HT-29 (cell line): ENCODE measurements at regions not wholly inside any gene's neighbourhood (a gene's known extent, or its start where the extent isn't known, plus 50 kb on each side); places are given as distances from the start of the nearest gene placed in this dataset.

Source experiments
- DNase-seq: peaks from one replicate; pipeline ENCODE4 v3.0.0-alpha.2; 2015; ENCODE audit warnings: low spot score

DNA sequence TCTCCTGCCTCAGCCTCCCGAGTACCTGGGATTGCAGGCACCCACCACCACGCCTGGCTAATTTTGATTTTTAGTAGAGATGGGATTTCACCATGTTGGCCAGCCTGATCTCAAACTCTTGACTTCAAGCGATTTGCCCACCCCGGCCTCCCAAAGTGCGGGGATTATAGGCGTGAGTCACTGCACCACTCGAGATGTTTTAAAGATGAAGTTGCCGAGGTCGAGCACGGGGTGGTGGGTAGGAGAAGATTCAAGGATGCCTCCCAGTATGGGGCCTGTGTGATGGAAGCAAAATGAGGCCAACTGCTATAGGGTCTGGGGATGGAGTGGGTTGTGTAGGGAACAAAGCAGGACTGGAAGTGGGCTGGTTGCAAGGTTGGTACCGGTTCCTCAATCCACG is 245.2 kb downstream of the MN1 start:
- DNase-seq: no peak

DNA sequence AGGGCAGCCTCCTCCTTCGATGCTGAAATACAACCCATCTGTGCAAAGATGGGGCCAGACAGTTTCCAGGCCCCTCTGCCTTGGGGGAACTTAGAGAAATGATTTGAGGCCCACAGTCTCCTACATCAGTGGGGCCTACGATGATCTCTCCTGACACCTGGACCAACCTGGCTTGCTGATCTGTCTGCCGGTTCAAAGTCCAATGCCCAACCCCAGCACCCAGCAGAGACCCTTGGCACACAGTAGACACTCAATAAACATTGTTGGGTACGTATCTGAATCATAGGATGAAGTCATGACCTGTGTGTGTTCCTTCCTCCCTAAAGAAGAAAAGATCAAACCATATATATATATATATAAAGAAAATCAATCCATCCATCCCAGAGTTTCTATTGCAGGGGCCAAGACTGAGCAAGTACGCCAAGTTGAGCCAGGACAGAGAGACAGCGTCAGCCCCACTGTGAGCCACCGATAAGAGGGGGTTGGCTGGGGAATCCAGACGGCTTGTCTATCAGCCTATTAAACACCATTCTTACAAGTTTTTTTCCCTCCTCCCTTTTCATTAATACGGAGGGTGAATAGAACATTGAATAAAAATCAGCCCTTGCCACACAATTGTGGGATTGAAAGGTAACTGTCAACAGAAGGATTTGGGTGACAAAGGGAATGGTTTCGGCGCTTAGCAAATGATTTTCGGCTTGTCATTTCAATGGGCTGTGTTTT is 244.1 kb downstream of the MN1 start:
- DNase-seq: no peak

DNA sequence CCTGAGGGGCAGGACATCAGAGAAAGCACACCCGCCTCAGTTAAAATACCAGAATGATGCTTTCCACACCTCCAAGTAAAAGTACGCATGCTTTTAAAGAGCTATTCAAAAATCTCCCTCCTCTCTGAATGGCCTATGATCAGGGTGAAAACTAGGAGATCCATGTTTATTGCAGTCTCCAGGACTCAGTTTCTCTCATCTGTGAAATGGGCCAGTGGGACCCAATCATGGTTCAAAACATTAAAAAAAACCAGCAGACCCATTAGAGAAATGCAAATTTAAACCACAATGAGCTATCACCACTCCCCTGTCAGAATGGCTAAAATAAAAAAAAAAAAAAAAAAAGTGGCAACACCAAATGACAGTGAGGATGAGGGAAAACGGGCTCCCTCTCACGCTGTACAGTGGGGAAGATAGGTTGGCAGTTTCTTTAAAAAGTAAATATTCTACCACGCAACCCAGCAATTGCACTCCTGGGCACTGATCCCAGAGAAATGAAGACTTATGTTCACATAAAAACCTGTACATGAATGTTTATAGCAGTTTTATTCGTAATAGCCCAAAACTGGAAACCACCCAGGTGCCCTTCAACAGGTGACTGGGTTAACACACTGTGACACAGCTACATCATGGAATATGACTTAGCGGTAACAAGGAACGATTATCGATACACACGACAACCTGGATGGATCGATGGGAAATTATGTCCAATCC is 242.7 kb downstream of the MN1 start:
- DNase-seq: no peak

DNA sequence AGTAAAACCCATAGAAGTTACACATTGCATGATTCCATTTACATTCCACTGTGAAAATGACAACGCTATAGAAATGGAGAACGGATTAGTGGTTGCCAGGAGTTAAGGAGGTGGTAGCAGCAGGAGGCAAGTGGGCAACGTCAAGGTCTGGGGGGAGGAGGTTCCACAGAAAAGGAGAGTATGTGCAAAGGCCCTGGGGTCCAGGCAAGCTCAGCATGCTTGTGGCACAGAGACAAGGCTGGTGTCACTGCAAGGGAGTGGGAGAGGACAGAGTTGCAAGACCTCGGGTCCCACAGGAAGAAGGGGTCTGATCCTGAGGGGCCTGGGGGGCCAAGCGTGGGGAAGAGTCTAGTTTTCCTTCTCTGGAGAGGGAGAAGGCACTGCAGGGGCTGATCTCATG is 240.8 kb downstream of the MN1 start:
- no peak for DNase-seq

GRCh38 chr22:27561286-27561904 is 240.2 kb downstream of the MN1 start:
- no peak for DNase-seq

DNA sequence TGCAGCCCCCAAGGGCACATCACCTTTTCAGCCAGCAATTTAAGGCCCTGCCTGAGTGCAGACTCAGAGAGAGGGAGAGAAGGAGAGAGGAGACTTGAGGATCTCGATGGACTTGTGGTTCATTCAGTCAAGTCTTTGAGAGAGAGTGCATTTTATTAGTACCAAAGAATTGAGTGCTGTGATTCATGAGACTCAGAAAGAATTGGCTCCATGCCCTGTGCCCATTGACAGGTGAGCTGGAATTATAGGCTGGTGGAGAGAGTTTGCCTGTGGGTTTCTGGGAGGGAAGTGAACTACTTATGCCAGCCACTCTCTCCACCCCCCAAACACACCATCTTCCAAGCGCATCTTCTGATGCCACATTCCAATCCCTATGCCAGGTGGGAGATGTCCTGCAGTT is 236.8 kb downstream of the MN1 start:
- no peak for DNase-seq

GRCh38 chr22:27566602-27567001 is 235.0 kb downstream of the MN1 start:
- no peak for DNase-seq

GRCh38 chr22:27568265-27568664 is 233.3 kb downstream of the MN1 start:
- no peak for DNase-seq

GRCh38 chr22:27571463-27572277 is 229.9 kb downstream of the MN1 start:
- no peak for DNase-seq

GRCh38 chr22:27572278-27572666 is 229.3 kb downstream of the MN1 start:
- no peak for DNase-seq

- no peak for DNase-seq
These were observed 228.1 kb downstream of the MN1 start for GRCh38 chr22:27573280-27574001.

DNA sequence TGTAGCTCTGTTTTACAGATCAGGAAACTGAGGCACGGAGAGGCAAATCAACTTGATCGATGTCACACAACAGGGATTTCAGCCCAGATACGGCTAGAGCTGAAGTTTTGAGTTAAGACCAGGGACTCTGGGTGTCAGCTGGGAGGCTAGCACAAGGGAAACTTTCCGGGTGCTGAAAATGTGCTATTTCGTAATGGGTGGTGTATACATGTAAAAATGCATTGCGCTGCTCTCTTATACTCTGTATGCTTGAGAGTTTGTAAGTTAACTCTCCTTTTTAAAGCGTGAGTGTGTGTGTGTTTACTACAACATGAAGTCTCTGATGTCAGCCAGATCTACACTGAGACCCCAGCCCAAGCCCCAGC is 227.6 kb downstream of the MN1 start:
- DNase-seq: no peak

GRCh38 chr22:27574651-27575050 is 226.9 kb downstream of the MN1 start:
- DNase-seq: no peak

DNA sequence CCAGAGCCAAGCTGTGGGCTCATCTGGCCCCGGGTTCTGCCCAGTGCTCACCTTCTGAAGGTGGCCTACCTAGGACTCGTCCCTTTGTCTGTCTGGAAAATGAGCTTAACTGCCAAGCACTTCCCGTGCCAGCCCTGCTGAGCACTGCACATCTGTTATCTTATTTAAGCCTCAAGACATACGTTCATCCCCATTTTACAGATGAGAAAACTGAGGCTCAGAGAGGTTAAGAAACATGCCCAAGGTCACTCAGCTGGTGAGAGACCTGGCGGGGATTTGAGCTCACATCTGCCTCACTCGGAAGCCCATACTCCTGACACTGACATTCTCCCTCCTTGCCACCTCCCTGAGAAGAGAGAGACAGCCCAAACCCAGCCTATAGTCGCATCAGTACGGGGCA is 226.2 kb downstream of the MN1 start:
- DNase-seq: no peak

DNA sequence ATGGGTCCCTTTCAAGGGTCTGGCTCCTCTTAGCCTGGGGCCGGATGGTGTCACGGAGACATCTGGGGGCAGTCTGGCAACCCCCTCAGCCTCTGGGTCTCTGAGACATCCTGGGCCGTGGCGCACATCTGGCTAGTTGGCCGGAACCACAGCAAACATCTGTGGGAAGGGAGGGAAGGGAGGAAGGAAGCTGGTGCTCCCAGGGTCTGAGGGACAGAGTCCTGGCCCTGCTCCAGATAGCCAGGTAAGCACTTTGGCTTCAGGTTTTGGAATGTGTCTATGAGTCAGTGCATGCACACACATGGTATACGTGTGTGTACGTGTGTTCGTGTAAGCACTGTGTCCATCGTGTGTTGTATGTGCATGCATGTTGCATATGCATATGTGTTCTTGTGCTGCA is 225.1 kb downstream of the MN1 start:
- no peak for DNase-seq

DNA sequence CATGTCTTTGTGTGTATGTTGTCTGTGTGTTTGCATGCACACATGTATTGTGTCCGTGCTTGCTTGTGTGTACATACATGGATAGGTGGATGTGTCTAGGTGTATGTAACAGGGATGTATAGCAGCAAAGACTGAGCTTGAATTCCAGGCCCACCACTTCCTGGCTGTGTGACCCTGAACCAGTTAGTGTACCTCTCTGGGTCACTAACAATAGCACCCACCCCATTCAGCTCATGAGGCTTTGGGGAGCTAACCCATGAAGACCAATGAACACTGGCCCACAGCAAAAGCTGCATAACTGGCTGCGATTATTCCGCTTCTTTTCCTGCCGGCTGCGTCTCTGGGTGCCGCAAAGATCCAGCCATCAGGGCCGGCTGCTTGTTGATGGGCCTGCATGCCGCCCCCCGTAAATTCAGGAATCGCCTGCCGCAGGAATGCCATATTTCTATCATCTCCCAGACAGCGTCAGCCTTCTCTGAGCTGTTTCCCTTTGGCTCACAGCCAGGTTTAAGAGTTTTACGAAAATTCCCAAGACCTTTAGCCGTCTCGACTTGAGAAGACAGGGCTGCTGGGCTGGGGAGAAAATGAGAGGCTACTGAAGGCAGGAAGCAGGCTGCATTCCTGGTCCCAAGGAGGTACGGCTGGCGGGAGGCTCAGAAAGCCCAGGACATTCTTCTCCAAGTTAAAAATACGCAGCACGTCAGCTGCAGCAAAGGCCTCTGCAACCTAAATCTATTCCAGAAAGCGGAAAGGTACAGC is 224.6 kb downstream of the MN1 start:
- DNase-seq: no peak

GRCh38 chr22:27577574-27577969 is 224.0 kb downstream of the MN1 start:
- no peak for DNase-seq

DNA sequence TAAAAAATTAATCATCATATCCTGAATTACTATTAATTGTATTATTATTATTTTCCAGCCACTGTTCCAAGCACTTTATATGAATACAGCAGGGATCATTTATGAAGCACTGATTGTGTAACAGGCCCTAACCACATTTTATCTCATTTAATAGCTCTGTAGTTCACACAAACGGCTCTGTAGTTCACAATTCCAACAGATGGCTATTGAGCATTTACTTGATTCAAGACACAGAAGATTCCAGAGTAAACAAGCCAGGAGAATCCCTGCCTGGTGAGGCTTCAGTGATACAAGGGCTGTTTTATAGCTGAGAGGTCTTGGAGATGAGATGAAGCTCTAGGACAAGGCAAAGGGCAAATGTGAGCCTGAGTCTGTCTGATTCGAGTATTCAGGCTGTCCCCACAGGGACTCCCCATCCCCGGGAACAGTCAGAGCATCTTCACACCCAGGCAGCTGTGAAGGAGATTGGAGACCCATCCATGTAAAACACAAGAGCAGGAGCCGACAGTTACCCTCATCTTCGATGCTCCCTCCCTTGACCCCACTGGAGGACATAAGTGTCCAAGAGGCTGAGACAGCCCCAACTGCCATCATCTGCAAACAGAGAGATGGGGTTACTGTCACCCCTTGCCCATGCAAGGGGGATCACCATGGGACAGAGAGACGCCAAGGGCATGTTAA is 222.5 kb downstream of the MN1 start:
- no peak for DNase-seq

DNA sequence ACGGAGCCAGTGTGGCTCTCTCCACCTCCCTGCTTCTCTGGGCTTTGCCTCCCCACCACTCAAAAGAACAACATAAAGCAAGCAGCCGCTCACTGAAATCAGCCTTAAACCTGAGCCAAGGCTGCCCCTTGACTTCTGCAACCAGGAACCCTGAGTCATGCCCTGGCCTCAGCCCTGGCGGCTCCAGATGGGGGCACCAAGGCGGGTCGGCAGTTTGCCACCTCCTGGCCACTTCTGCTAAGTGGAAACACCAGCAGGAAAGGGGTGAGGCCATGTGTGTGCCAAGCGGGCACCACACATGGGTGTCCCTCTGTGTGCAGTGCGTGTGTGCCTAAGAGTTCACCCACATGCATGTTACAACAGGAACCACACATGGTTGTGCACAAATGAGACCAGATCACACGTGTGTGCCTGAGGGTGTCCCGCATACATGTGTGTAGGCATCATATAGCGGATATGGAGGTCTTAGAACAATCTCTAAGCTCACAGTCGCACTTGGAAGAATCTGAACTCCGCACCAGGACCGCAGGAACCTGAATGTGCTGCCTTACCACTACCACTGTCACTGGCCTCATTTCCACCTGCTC is 221.2 kb downstream of the MN1 start:
- DNase-seq: no peak

GRCh38 chr22:27581236-27581635 is 220.3 kb downstream of the MN1 start:
- DNase-seq: no peak
